GM12878 (cell line): ENCODE measurements at regions not wholly inside any gene's neighbourhood (a gene's known extent, or its start where the extent isn't known, plus 50 kb on each side); places are given as distances from the start of the nearest gene placed in this dataset.

Source experiments
- ATAC-seq: fragments of 200-7000 bp; cut with Tn5 transposase; 3 replicates; pipeline ENCODE4 v1.9.1; 2020; ENCODE audit warnings: mild to moderate bottlenecking, moderate library complexity
- BruUV-seq: library from RNA; stranded (reverse); fragments of 400-500 nt; replicated peaks from 2 replicates; lab custom pipeline; 2021; lab: Mats Ljungman, UMichigan
- CTCF ChIA-PET: fragments of 300-600 bp; sonication (Branson Sonifier 250); formaldehyde crosslinking; extraction: SDS; loops from one replicate; lab custom pipeline; 2021; ENCODE audit warnings: inconsistent platforms; lab: Yijun Ruan, JAX
- POLR2A ChIA-PET: fragments of 350-600 bp; formaldehyde crosslinking; extraction: SDS; loops from one replicate; lab custom pipeline; 2021; ENCODE audit warnings: inconsistent platforms; lab: Charles Lee
- RAD21 ChIA-PET: fragments of 300-600 bp; sonication (Branson Sonifier 250); formaldehyde crosslinking; loops from one replicate; lab custom pipeline; 2023; ENCODE audit warnings: antibody characterized with exemption; ENCODE audit not compliant: unreplicated experiment; lab: Charles Lee
- SMC1A ChIA-PET: fragments of 300-600 bp; sonication (Branson Sonifier 250); formaldehyde crosslinking; loops from one replicate; lab custom pipeline; 2023; ENCODE audit not compliant: unreplicated experiment, uncharacterized antibody; lab: Charles Lee
- DNase-seq: peaks from one replicate; pipeline ENCODE4 v3.0.0-alpha.2; 2011; ENCODE audit warnings: low read depth, low spot score
- FAIRE-seq: peaks from 3 replicates; lab custom pipeline; 2011; peaks lifted over from hg19 to GRCh38; lab: Jason Lieb, UNC
- H2AFZ ChIP-seq: 2 replicates; pipeline ENCODE4 v1.6.0; 2011; ENCODE audit warnings: low read depth, low read length, control low read depth; ENCODE audit not compliant: control insufficient read depth
- H3K27ac ChIP-seq: 2 replicates; pipeline ENCODE4 v1.5.1; 2011; ENCODE audit warnings: control low read depth; ENCODE audit not compliant: control insufficient read depth, insufficient read depth
- H3K27me3 ChIP-seq, 2 experiments: replicated peaks in 1 of 2; 2 replicates each; pipeline versions ENCODE4 v1.6.0 to v1.6.1; 2011; ENCODE audit warnings: low read length in 1 of 2; ENCODE audit not compliant: control insufficient read depth in 2 of 2, insufficient read depth in 2 of 2
- H3K36me3 ChIP-seq, 2 experiments: 2 replicates each; pipeline ENCODE4 v1.5.1; 2011; ENCODE audit warnings: low read length in 1 of 2; ENCODE audit not compliant: control insufficient read depth in 2 of 2, insufficient read depth in 2 of 2
- H3K4me1 ChIP-seq: 2 replicates; pipeline ENCODE4 v1.6.1; 2011; ENCODE audit warnings: mild to moderate bottlenecking, low read length, moderate library complexity, mixed read lengths; ENCODE audit not compliant: control insufficient read depth, insufficient read depth
- H3K4me2 ChIP-seq: 2 replicates; pipeline ENCODE4 v1.6.0; 2011; ENCODE audit warnings: control low read depth; ENCODE audit not compliant: control insufficient read depth, insufficient read depth
- H3K4me3 ChIP-seq: fragments of 200-600 bp; sonication (generic); 2 replicates; pipeline ENCODE4 v1.5.1; 2016
- H3K79me2 ChIP-seq: 2 replicates; pipeline ENCODE4 v1.6.0; 2011; ENCODE audit warnings: low read length; ENCODE audit not compliant: control insufficient read depth, insufficient read depth
- H3K9ac ChIP-seq: 2 replicates; pipeline ENCODE4 v1.8.0; 2011; ENCODE audit warnings: low read length, control low read depth, mixed read lengths; ENCODE audit not compliant: control insufficient read depth, insufficient read depth
- H3K9me3 ChIP-seq: replicated peaks from 3 replicates; pipeline ENCODE4 v1.5.1; 2011; ENCODE audit warnings: mild to moderate bottlenecking, low read length; ENCODE audit not compliant: control insufficient read depth, insufficient read depth
- H4K20me1 ChIP-seq: 2 replicates; pipeline ENCODE4 v1.6.0; 2011; ENCODE audit not compliant: control insufficient read depth, insufficient read depth
- BCL3 ChIP-seq: IDR thresholded peaks from 2 replicates; pipeline ENCODE4 v1.6.1; 2011; ENCODE audit warnings: borderline replicate concordance, low read depth, mild to moderate bottlenecking, moderate library complexity, low read length; ENCODE audit not compliant: insufficient read depth, poor library complexity, severe bottlenecking
- E4F1 ChIP-seq: fragments of 450-650 bp; IDR thresholded peaks from 2 replicates; pipeline ENCODE4 v1.6.1; 2018; ENCODE audit warnings: borderline replicate concordance, mild to moderate bottlenecking; ENCODE audit not compliant: partially characterized antibody
- HCFC1 ChIP-seq: fragments of 150-350 bp; IDR thresholded peaks from 2 replicates; pipeline ENCODE4 v1.6.1; 2014; ENCODE audit warnings: low read length
- JUNB ChIP-seq: IDR thresholded peaks from 2 replicates; pipeline ENCODE4 v1.6.1; 2016; ENCODE audit warnings: antibody characterized with exemption, mild to moderate bottlenecking
- RAD51 ChIP-seq: fragments of 450-650 bp; IDR thresholded peaks from 2 replicates; pipeline ENCODE4 v1.6.1; 2016; ENCODE audit warnings: moderate library complexity, mild to moderate bottlenecking, inconsistent platforms
- YY1 ChIP-seq: IDR thresholded peaks from 2 replicates; pipeline ENCODE4 v1.6.1; 2011; ENCODE audit warnings: low read depth, mild to moderate bottlenecking, low read length
- WGBS: methylation state at CpG from one replicate; pipeline ENCODE4 v1.1.6; 2016; ENCODE audit warnings: low lambda C conversion rate; ENCODE audit not compliant: insufficient replicate concordance, insufficient coverage; ENCODE audit errors: missing lambda C conversion rate; 5-methylcytosine and 5-hydroxymethylcytosine counted together
- in situ Hi-C: fragments of 300-500 bp; cut with MboI; formaldehyde crosslinking; loops from 9 replicates; pipeline ENCODE4 v1.14.3; 2018; ENCODE audit warnings: mixed read lengths
- intact Hi-C: fragments of 100-400 bp; cut with micrococcal nuclease; formaldehyde crosslinking; loops from one replicate; pipeline ENCODE4 v1.14.2; 2022; ENCODE audit not compliant: unreplicated experiment

- H3K4me2 ChIP-seq, result no peak overlapping the region
- intact Hi-C loops (no loop called here), in situ Hi-C loops (no loop called here)
- H3K9me3 ChIP-seq, result no peaks in the 10 kb centered on the region
- ATAC-seq, result no peak
- CTCF ChIA-PET, result interaction anchor here (0.5 kb wide), 1 partner anchor 696 kb away, joined by 3 read pairs; no protein-coding TSS in a partner anchor
- SMC1A ChIA-PET, result no interaction called here
- H3K4me3 ChIP-seq, result no peak overlapping the region
- RAD21 ChIA-PET, result no interaction called here
- H3K79me2 ChIP-seq, result no peaks in the 10 kb centered on the region
- no peak overlapping the region for H2AFZ ChIP-seq
- no peak overlapping the region for H3K9ac ChIP-seq
- H3K4me1 ChIP-seq, result no peaks in the 10 kb centered on the region
- H3K27me3 ChIP-seq, result no peaks in the 10 kb centered on the region
- no peak overlapping the region for H3K27ac ChIP-seq
- no TSS peak for BruUV-seq
- 4% methylated on average over 1 of the region's 1 CpG for WGBS
- no peak for DNase-seq
- no peaks in the 10 kb centered on the region for H3K36me3 ChIP-seq
- FAIRE-seq, result no peak
- no peaks in the 10 kb centered on the region for H4K20me1 ChIP-seq
- TF ChIP-seq YY1 (no peak), HCFC1 (no peak)
- POLR2A ChIA-PET, result no interaction called here
Measured at GRCh38 chr16:8184854-8185253, 405.5 kb downstream of the TMEM114 start.

GRCh38 chr16:8183176-8184099, 406.9 kb downstream of the TMEM114 start:
- in situ Hi-C loops, result no loop called here
- BruUV-seq, result no TSS peak
- TF ChIP-seq RAD51 (no peak), E4F1 (no peak), BCL3 (no peak), JUNB (no peak)

More at GRCh38 chr16:8183176-8184099, 406.9 kb downstream of the TMEM114 start:
- intact Hi-C loops, result no loop called here
- Histone ChIP-seq H3K4me3 (no peak overlapping the region), H3K36me3 (no peaks in the 10 kb centered on the region), H3K9ac (no peak overlapping the region), H3K27ac (no peak overlapping the region), H4K20me1 (no peaks in the 10 kb centered on the region), H3K4me1 (no peaks in the 10 kb centered on the region), H3K79me2 (no peaks in the 10 kb centered on the region), H2AFZ (no peak overlapping the region), H3K27me3 (no peaks in the 10 kb centered on the region), H3K4me2 (no peak overlapping the region), H3K9me3 (no peaks in the 10 kb centered on the region)
- ATAC-seq (no peak), DNase-seq (no peak), FAIRE-seq (no peak)
- 12% methylated on average over 11 of the region's 11 CpGs for WGBS
- RAD21 ChIA-PET, result interaction anchor here (0.6 kb wide), 1 partner anchor 1502 kb away, joined by 3 read pairs; no protein-coding TSS in a partner anchor
- SMC1A ChIA-PET, result no interaction called here
- POLR2A ChIA-PET, result no interaction called here
- CTCF ChIA-PET, result interaction anchor here (1.2 kb wide), 1 partner anchor 9 kb away, joined by 3 read pairs; no protein-coding TSS in a partner anchor
